IgD-negative memory B cell (primary cell): ENCODE measurements at regions not wholly inside any gene's neighbourhood (a gene's known extent, or its start where the extent isn't known, plus 50 kb on each side); places are given as distances from the start of the nearest gene placed in this dataset.

Source experiments
- H3K27ac Mint-ChIP-seq, 3 donors: one replicate each; pipeline ENCODE4 v1.8.0; 2020 to 2022; ENCODE audit warnings: mild to moderate bottlenecking in 3 of 3, mixed read lengths in 3 of 3, moderate library complexity in 1 of 3
- H3K27me3 Mint-ChIP-seq: one replicate; pipeline ENCODE4 v1.8.0; 2021; ENCODE audit warnings: mixed read lengths
- H3K36me3 Mint-ChIP-seq: one replicate; pipeline ENCODE4 v1.8.0; 2020; ENCODE audit warnings: mild to moderate bottlenecking, mixed read lengths
- H3K4me1 Mint-ChIP-seq, 3 donors: one replicate each; pipeline ENCODE4 v1.8.0; 2020 to 2022; ENCODE audit warnings: mixed read lengths in 3 of 3, mild to moderate bottlenecking in 1 of 3
- H3K4me3 Mint-ChIP-seq, 4 donors: one replicate each; pipeline ENCODE4 v1.8.0; 2020 to 2022; ENCODE audit warnings: mild to moderate bottlenecking in 4 of 4, mixed read lengths in 4 of 4, moderate library complexity in 3 of 4
- H3K9me3 Mint-ChIP-seq, 3 donors: one replicate each; pipeline ENCODE4 v1.8.0; 2020 to 2021; ENCODE audit warnings: mixed read lengths in 3 of 3, mild to moderate bottlenecking in 1 of 3

GRCh38 chr4:30330894-30331652 is 389.1 kb upstream of the PCDH7 start:
- H3K4me3 Mint-ChIP-seq = no peak overlapping the region
- no peaks in the 10 kb centered on the region for H3K27me3 Mint-ChIP-seq
- no peak overlapping the region for H3K27ac Mint-ChIP-seq
- no peaks in the 10 kb centered on the region for H3K36me3 Mint-ChIP-seq
- peaks cover 4 to 12% (median 6%) of the 10 kb centered on the region in 3 donors for H3K9me3 Mint-ChIP-seq
- no peaks in the 10 kb centered on the region for H3K4me1 Mint-ChIP-seq

GRCh38 chr4:30341731-30342130 is 378.4 kb upstream of the PCDH7 start:
- Mint-ChIP-seq H3K4me1 (no peaks in the 10 kb centered on the region), H3K27me3 (no peaks in the 10 kb centered on the region), H3K36me3 (no peaks in the 10 kb centered on the region), H3K27ac (no peak overlapping the region), H3K4me3 (no peak overlapping the region), H3K9me3 (peaks cover 0 to 9% (median 8%) of the 10 kb centered on the region in 3 donors)

GRCh38 chr4:30350288-30350687 is 369.9 kb upstream of the PCDH7 start:
- Mint-ChIP-seq H3K36me3 (no peaks in the 10 kb centered on the region), H3K27me3 (no peaks in the 10 kb centered on the region), H3K9me3 (peaks cover 2 to 14% (median 8%) of the 10 kb centered on the region in 3 donors), H3K4me3 (no peak overlapping the region), H3K4me1 (no peaks in the 10 kb centered on the region), H3K27ac (no peak overlapping the region)

- H3K9me3 Mint-ChIP-seq = peaks cover 2 to 18% (median 14%) of the 10 kb centered on the region in 3 donors
- no peaks in the 10 kb centered on the region for H3K4me1 Mint-ChIP-seq
- no peaks in the 10 kb centered on the region for H3K27me3 Mint-ChIP-seq
- H3K36me3 Mint-ChIP-seq = no peaks in the 10 kb centered on the region
- no peak overlapping the region for H3K27ac Mint-ChIP-seq
- H3K4me3 Mint-ChIP-seq = no peak overlapping the region
Observed at GRCh38 chr4:30354605-30355004, 365.6 kb upstream of the PCDH7 start.

GRCh38 chr4:30362436-30362835 is 357.7 kb upstream of the PCDH7 start:
- no peak overlapping the region for H3K4me3 Mint-ChIP-seq
- peaks cover 2 to 10% (median 4%) of the 10 kb centered on the region in 3 donors for H3K9me3 Mint-ChIP-seq
- no peaks in the 10 kb centered on the region for H3K27me3 Mint-ChIP-seq
- H3K36me3 Mint-ChIP-seq = no peaks in the 10 kb centered on the region
- no peak overlapping the region for H3K27ac Mint-ChIP-seq
- no peaks in the 10 kb centered on the region for H3K4me1 Mint-ChIP-seq

GRCh38 chr4:30370105-30370504 is 350.1 kb upstream of the PCDH7 start:
- peak overlapping the region in 1 of 3 donors; percentile 81 for H3K27ac Mint-ChIP-seq
- no peak overlapping the region for H3K4me3 Mint-ChIP-seq
- H3K9me3 Mint-ChIP-seq = peaks cover 2 to 15% (median 5%) of the 10 kb centered on the region in 3 donors
- no peaks in the 10 kb centered on the region for H3K27me3 Mint-ChIP-seq
- no peaks in the 10 kb centered on the region for H3K4me1 Mint-ChIP-seq
- H3K36me3 Mint-ChIP-seq = no peaks in the 10 kb centered on the region

- Mint-ChIP-seq H3K36me3 (no peaks in the 10 kb centered on the region), H3K27me3 (no peaks in the 10 kb centered on the region), H3K9me3 (peaks cover 2 to 31% (median 3%) of the 10 kb centered on the region in 3 donors), H3K4me1 (no peaks in the 10 kb centered on the region), H3K27ac (no peak overlapping the region), H3K4me3 (no peak overlapping the region)
Observed at GRCh38 chr4:30380404-30380998, 339.7 kb upstream of the PCDH7 start.

- H3K36me3 Mint-ChIP-seq = no peaks in the 10 kb centered on the region
- peaks cover 3 to 18% (median 4%) of the 10 kb centered on the region in 3 donors for H3K9me3 Mint-ChIP-seq
- no peak overlapping the region for H3K27ac Mint-ChIP-seq
- H3K27me3 Mint-ChIP-seq = no peaks in the 10 kb centered on the region
- H3K4me1 Mint-ChIP-seq = no peaks in the 10 kb centered on the region
- no peak overlapping the region for H3K4me3 Mint-ChIP-seq
Observed at GRCh38 chr4:30385650-30386049, 334.5 kb upstream of the PCDH7 start.

- Mint-ChIP-seq H3K4me3 (no peak overlapping the region), H3K27me3 (no peaks in the 10 kb centered on the region), H3K36me3 (no peaks in the 10 kb centered on the region), H3K4me1 (no peaks in the 10 kb centered on the region), H3K9me3 (peaks cover 3 to 18% (median 4%) of the 10 kb centered on the region in 3 donors), H3K27ac (no peak overlapping the region)
Observed at GRCh38 chr4:30386266-30386895, 333.8 kb upstream of the PCDH7 start.

- H3K27ac Mint-ChIP-seq = no peak overlapping the region
- H3K27me3 Mint-ChIP-seq = no peaks in the 10 kb centered on the region
- H3K36me3 Mint-ChIP-seq = peaks cover 3% of the 10 kb centered on the region
- peaks cover 3 to 13% (median 6%) of the 10 kb centered on the region in 3 donors for H3K9me3 Mint-ChIP-seq
- H3K4me1 Mint-ChIP-seq = no peaks in the 10 kb centered on the region
- H3K4me3 Mint-ChIP-seq = no peak overlapping the region
Observed at GRCh38 chr4:30395902-30396301, 324.3 kb upstream of the PCDH7 start.

GRCh38 chr4:30396772-30397475 is 323.2 kb upstream of the PCDH7 start:
- Mint-ChIP-seq H3K4me3 (no peak overlapping the region), H3K4me1 (no peaks in the 10 kb centered on the region), H3K27ac (peak overlapping the region in 1 of 3 donors; percentile 1), H3K27me3 (no peaks in the 10 kb centered on the region), H3K9me3 (peaks cover 3 to 13% (median 6%) of the 10 kb centered on the region in 3 donors), H3K36me3 (peaks cover 3% of the 10 kb centered on the region)

- Mint-ChIP-seq H3K4me1 (no peaks in the 10 kb centered on the region), H3K36me3 (peaks cover 3% of the 10 kb centered on the region), H3K27me3 (no peaks in the 10 kb centered on the region), H3K9me3 (peaks cover 0 to 13% (median 1%) of the 10 kb centered on the region in 3 donors), H3K27ac (no peak overlapping the region), H3K4me3 (no peak overlapping the region)
Observed at GRCh38 chr4:30399476-30399875, 320.7 kb upstream of the PCDH7 start.

GRCh38 chr4:30402276-30402675 is 317.9 kb upstream of the PCDH7 start:
- H3K9me3 Mint-ChIP-seq = peaks cover 1 to 13% (median 2%) of the 10 kb centered on the region in 3 donors
- H3K27me3 Mint-ChIP-seq = no peaks in the 10 kb centered on the region
- H3K27ac Mint-ChIP-seq = no peak overlapping the region
- H3K4me1 Mint-ChIP-seq = no peaks in the 10 kb centered on the region
- H3K4me3 Mint-ChIP-seq = no peak overlapping the region
- H3K36me3 Mint-ChIP-seq = no peaks in the 10 kb centered on the region

- peaks cover 16 to 27% (median 19%) of the 10 kb centered on the region in 3 donors for H3K9me3 Mint-ChIP-seq
- H3K27me3 Mint-ChIP-seq = no peaks in the 10 kb centered on the region
- H3K27ac Mint-ChIP-seq = no peak overlapping the region
- no peak overlapping the region for H3K4me3 Mint-ChIP-seq
- no peaks in the 10 kb centered on the region for H3K36me3 Mint-ChIP-seq
- no peaks in the 10 kb centered on the region for H3K4me1 Mint-ChIP-seq
Observed at GRCh38 chr4:30413915-30414314, 306.3 kb upstream of the PCDH7 start.

- H3K4me3 Mint-ChIP-seq = no peak overlapping the region
- no peak overlapping the region for H3K27ac Mint-ChIP-seq
- H3K9me3 Mint-ChIP-seq = peaks cover 11 to 21% (median 19%) of the 10 kb centered on the region in 3 donors
- H3K27me3 Mint-ChIP-seq = no peaks in the 10 kb centered on the region
- no peaks in the 10 kb centered on the region for H3K4me1 Mint-ChIP-seq
- H3K36me3 Mint-ChIP-seq = no peaks in the 10 kb centered on the region
Observed at GRCh38 chr4:30416547-30416946, 303.6 kb upstream of the PCDH7 start.
